A549 (cell line): ENCODE measurements at regions not wholly inside any gene's neighbourhood (a gene's known extent, or its start where the extent isn't known, plus 50 kb on each side); places are given as distances from the start of the nearest gene placed in this dataset.

Experiments
- BHLHE40 ChIP-seq: IDR thresholded peaks from 2 replicates; pipeline ENCODE4 v1.6.1; 2012; ENCODE audit warnings: low read depth, low read length, inconsistent platforms
- MAFK ChIP-seq: fragments of 450-650 bp; IDR thresholded peaks from 2 replicates; pipeline ENCODE4 v1.6.1; 2014; ENCODE audit not compliant: partially characterized antibody
- NR3C1 ChIP-seq: fragments of >200 bp; sonication (Bioruptor Twin); formaldehyde crosslinking; IDR thresholded peaks from 3 replicates; pipeline ENCODE4 v1.6.1; 2017
- POLR2A ChIP-seq: IDR thresholded peaks from 2 replicates; pipeline ENCODE4 v1.6.1; 2012; ENCODE audit warnings: mild to moderate bottlenecking, low read length
- RAD21 ChIP-seq, 2 experiments: fragments of >200 bp in 1 of 2; sonication (Bioruptor Twin) in 1 of 2; formaldehyde crosslinking in 1 of 2; IDR thresholded peaks in 1 of 2; conservative IDR thresholded peaks in 1 of 2; 2 replicates in 1 of 2; 3 replicates in 1 of 2; pipeline ENCODE4 v1.6.1; 2012 to 2018; ENCODE audit warnings: inconsistent platforms in 1 of 2
- TF ChIP-seq, protein P1 (sequence below): fragments of >200 bp; sonication (Bioruptor Twin); formaldehyde crosslinking; IDR thresholded peaks from 3 replicates; pipeline ENCODE4 v1.5.1; 2016

DNA sequence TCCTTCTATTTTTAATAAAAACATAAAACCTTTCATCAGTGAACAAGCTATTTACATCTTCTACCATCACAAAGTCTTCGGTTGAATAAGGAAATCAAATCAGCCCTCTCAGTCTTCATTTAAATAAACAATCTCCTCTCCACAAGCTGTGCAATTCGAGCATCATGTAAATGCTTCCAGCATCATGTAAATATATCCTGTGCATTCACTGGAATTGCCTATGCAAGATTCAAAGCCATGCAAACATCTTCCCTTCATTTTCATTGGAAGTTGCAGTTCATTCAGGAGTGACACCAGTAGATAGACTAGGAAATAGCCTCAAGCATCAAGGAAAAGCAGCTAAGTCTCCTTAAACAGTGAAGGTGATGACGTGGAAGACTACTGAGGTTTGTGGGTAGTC lies 77.7 kb upstream of the PCDH19 start:
- TF ChIP-seq BHLHE40 = no peak
- TF ChIP-seq, protein P1, sequence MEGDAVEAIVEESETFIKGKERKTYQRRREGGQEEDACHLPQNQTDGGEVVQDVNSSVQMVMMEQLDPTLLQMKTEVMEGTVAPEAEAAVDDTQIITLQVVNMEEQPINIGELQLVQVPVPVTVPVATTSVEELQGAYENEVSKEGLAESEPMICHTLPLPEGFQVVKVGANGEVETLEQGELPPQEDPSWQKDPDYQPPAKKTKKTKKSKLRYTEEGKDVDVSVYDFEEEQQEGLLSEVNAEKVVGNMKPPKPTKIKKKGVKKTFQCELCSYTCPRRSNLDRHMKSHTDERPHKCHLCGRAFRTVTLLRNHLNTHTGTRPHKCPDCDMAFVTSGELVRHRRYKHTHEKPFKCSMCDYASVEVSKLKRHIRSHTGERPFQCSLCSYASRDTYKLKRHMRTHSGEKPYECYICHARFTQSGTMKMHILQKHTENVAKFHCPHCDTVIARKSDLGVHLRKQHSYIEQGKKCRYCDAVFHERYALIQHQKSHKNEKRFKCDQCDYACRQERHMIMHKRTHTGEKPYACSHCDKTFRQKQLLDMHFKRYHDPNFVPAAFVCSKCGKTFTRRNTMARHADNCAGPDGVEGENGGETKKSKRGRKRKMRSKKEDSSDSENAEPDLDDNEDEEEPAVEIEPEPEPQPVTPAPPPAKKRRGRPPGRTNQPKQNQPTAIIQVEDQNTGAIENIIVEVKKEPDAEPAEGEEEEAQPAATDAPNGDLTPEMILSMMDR = no peak
- TF ChIP-seq POLR2A = no peak
- TF ChIP-seq NR3C1 = no peak
- TF ChIP-seq RAD21 (conservative IDR thresholded peaks at IDR 0.05 in 1 of 2, IDR thresholded peaks at IDR 0.05 in 1 of 2) = no peak
- TF ChIP-seq MAFK = no peak
